Karpas-422 (cell line): ENCODE measurements at regions not wholly inside any gene's neighbourhood (a gene's known extent, or its start where the extent isn't known, plus 50 kb on each side); places are given as distances from the start of the nearest gene placed in this dataset.
A peak's percentile ranks its signal among the peaks of the same experiment; 100 is the strongest.

Experiments used
- DNase-seq: peaks from one replicate; pipeline ENCODE4 v3.0.0-alpha.2; 2015
- H2AFZ ChIP-seq: fragments of 200-600 bp; sonication (generic); 2 replicates; pipeline ENCODE4 v1.6.1; 2014; ENCODE audit warnings: antibody characterized with exemption, low read length, mixed read lengths
- H3K27ac ChIP-seq: fragments of 200-600 bp; sonication (generic); 2 replicates; pipeline ENCODE4 v1.5.1; 2014; ENCODE audit warnings: mild to moderate bottlenecking, low read length, moderate library complexity
- H3K27me3 ChIP-seq: fragments of 200-600 bp; sonication (generic); 2 replicates; pipeline ENCODE4 v1.6.1; 2014; ENCODE audit warnings: low read length, mixed read lengths
- H3K36me3 ChIP-seq: fragments of 200-600 bp; sonication (generic); 2 replicates; pipeline ENCODE4 v1.6.1; 2014; ENCODE audit warnings: low read length, mixed read lengths; ENCODE audit not compliant: insufficient read depth
- H3K4me1 ChIP-seq: fragments of 200-600 bp; sonication (generic); 2 replicates; pipeline ENCODE4 v1.6.1; 2014; ENCODE audit warnings: mild to moderate bottlenecking, low read length, mixed read lengths
- H3K4me2 ChIP-seq: fragments of 200-600 bp; sonication (generic); 2 replicates; pipeline ENCODE4 v1.6.1; 2014; ENCODE audit warnings: low read length, low read depth, mild to moderate bottlenecking; ENCODE audit not compliant: poor library complexity, severe bottlenecking
- H3K4me3 ChIP-seq: fragments of 200-600 bp; sonication (generic); 2 replicates; pipeline ENCODE4 v1.5.1; 2014; ENCODE audit warnings: mild to moderate bottlenecking, antibody characterized with exemption, low read length, mixed read lengths
- H3K79me2 ChIP-seq: fragments of 200-600 bp; sonication (generic); 2 replicates; pipeline ENCODE4 v1.6.1; 2014; ENCODE audit warnings: mild to moderate bottlenecking, low read length, mixed read lengths
- H3K9ac ChIP-seq: fragments of 200-600 bp; sonication (generic); 2 replicates; pipeline ENCODE4 v1.6.0; 2014; ENCODE audit warnings: low read length
- H3K9me2 ChIP-seq: fragments of 200-600 bp; sonication (generic), shearing (Covaris generic); replicated peaks from 2 replicates; pipeline ENCODE4 v1.6.0; 2014; ENCODE audit warnings: mild to moderate bottlenecking, low read length, moderate library complexity; ENCODE audit not compliant: insufficient read depth
- H3K9me3 ChIP-seq: fragments of 300-700, 200-600 bp; sonication (generic); 2 replicates; pipeline ENCODE4 v1.6.1; 2014; ENCODE audit warnings: low read length, mixed read lengths
- H4K20me1 ChIP-seq: fragments of 200-600 bp; sonication (generic); 2 replicates; pipeline ENCODE4 v1.6.1; 2014; ENCODE audit warnings: mild to moderate bottlenecking, antibody characterized with exemption, low read length, low read depth; ENCODE audit not compliant: insufficient read depth

- Histone ChIP-seq H3K36me3 (no peaks in the 10 kb centered on the region), H3K4me3 (no peak overlapping the region), H3K79me2 (no peaks in the 10 kb centered on the region), H4K20me1 (no peaks in the 10 kb centered on the region), H3K9me2 (no peaks in the 10 kb centered on the region), H3K4me2 (no peak overlapping the region), H3K9ac (no peak overlapping the region), H3K27me3 (no peaks in the 10 kb centered on the region), H3K9me3 (no peaks in the 10 kb centered on the region), H2AFZ (no peak overlapping the region), H3K4me1 (peaks cover 5% of the 10 kb centered on the region; the same call in 1 of the 2 replicates), H3K27ac (no peak overlapping the region)
- no peak for DNase-seq
These were observed 513.6 kb downstream of the PLPP3 start for GRCh38 chr1:56065729-56066128.

- Histone ChIP-seq H3K9me3 (no peaks in the 10 kb centered on the region), H3K4me1 (peaks cover 5% of the 10 kb centered on the region; the same call in 1 of the 2 replicates), H3K27ac (no peak overlapping the region), H3K36me3 (no peaks in the 10 kb centered on the region), H3K9me2 (no peaks in the 10 kb centered on the region), H3K79me2 (no peaks in the 10 kb centered on the region), H3K4me2 (no peak overlapping the region), H3K4me3 (no peak overlapping the region), H4K20me1 (no peaks in the 10 kb centered on the region), H3K9ac (no peak overlapping the region), H2AFZ (no peak overlapping the region), H3K27me3 (no peaks in the 10 kb centered on the region)
- no peak for DNase-seq
These were observed 514.7 kb downstream of the PLPP3 start for GRCh38 chr1:56064705-56065104.

- Histone ChIP-seq H3K27me3 (no peaks in the 10 kb centered on the region), H2AFZ (no peak overlapping the region), H3K9ac (no peak overlapping the region), H3K36me3 (no peaks in the 10 kb centered on the region), H3K27ac (no peak overlapping the region), H3K79me2 (no peaks in the 10 kb centered on the region), H3K4me3 (no peak overlapping the region), H3K4me2 (no peak overlapping the region), H3K9me2 (no peaks in the 10 kb centered on the region), H3K4me1 (peaks cover 5% of the 10 kb centered on the region; the same call in 1 of the 2 replicates), H4K20me1 (no peaks in the 10 kb centered on the region), H3K9me3 (no peaks in the 10 kb centered on the region)
- DNase-seq: no peak
These were observed 515.9 kb downstream of the PLPP3 start for GRCh38 chr1:56063461-56063860.

- H2AFZ ChIP-seq: no peak overlapping the region
- no peak overlapping the region for H3K27ac ChIP-seq
- H3K9ac ChIP-seq: no peak overlapping the region
- H3K9me3 ChIP-seq: no peaks in the 10 kb centered on the region
- peaks cover 5% of the 10 kb centered on the region; the same call in 1 of the 2 replicates for H3K4me1 ChIP-seq
- no peaks in the 10 kb centered on the region for H3K9me2 ChIP-seq
- H3K4me3 ChIP-seq: no peak overlapping the region
- H4K20me1 ChIP-seq: no peaks in the 10 kb centered on the region
- H3K79me2 ChIP-seq: no peaks in the 10 kb centered on the region
- no peaks in the 10 kb centered on the region for H3K27me3 ChIP-seq
- H3K36me3 ChIP-seq: no peaks in the 10 kb centered on the region
- no peak overlapping the region for H3K4me2 ChIP-seq
- no peak for DNase-seq
These were observed 516.7 kb downstream of the PLPP3 start for GRCh38 chr1:56062625-56063024.

GRCh38 chr1:56061824-56062223 is 517.5 kb downstream of the PLPP3 start:
- H3K4me3 ChIP-seq: no peak overlapping the region
- DNase-seq: peak; percentile 59
- H3K9me3 ChIP-seq: no peaks in the 10 kb centered on the region
- no peaks in the 10 kb centered on the region for H4K20me1 ChIP-seq
- no peaks in the 10 kb centered on the region for H3K27me3 ChIP-seq
- H3K36me3 ChIP-seq: no peaks in the 10 kb centered on the region
- no peak overlapping the region for H3K9ac ChIP-seq
- no peaks in the 10 kb centered on the region for H3K9me2 ChIP-seq
- no peaks in the 10 kb centered on the region for H3K79me2 ChIP-seq
- peaks cover 5% of the 10 kb centered on the region; the same call in 1 of the 2 replicates for H3K4me1 ChIP-seq
- H3K27ac ChIP-seq: no peak overlapping the region
- H2AFZ ChIP-seq: no peak overlapping the region
- no peak overlapping the region for H3K4me2 ChIP-seq

DNA sequence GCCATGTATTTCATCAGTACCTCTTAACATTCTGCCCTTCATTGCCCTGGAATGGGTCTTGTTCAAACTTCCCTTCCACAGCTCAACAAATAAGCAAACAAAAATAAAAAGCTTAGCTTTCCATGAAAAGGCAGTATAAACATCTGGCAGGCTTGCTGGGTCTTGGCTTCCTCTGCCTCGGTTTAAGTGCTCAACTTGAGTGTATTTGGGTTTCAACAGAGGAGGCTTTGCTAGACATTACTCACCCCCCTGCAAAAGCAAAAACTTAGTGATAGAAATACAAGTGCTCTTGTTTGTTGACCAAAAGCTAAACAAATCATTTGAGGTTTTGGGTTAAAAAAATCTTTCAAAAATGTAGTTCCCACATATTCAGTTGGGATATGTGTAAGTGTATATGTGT is 518.5 kb downstream of the PLPP3 start:
- H3K36me3 ChIP-seq: no peaks in the 10 kb centered on the region
- H3K4me2 ChIP-seq: no peak overlapping the region
- H3K4me3 ChIP-seq: no peak overlapping the region
- no peak overlapping the region for H3K9ac ChIP-seq
- peaks cover 5% of the 10 kb centered on the region; the same call in 1 of the 2 replicates for H3K4me1 ChIP-seq
- H3K9me2 ChIP-seq: no peaks in the 10 kb centered on the region
- no peaks in the 10 kb centered on the region for H3K27me3 ChIP-seq
- H2AFZ ChIP-seq: no peak overlapping the region
- H3K9me3 ChIP-seq: no peaks in the 10 kb centered on the region
- H3K27ac ChIP-seq: no peak overlapping the region
- no peak for DNase-seq
- no peaks in the 10 kb centered on the region for H4K20me1 ChIP-seq
- no peaks in the 10 kb centered on the region for H3K79me2 ChIP-seq

DNA sequence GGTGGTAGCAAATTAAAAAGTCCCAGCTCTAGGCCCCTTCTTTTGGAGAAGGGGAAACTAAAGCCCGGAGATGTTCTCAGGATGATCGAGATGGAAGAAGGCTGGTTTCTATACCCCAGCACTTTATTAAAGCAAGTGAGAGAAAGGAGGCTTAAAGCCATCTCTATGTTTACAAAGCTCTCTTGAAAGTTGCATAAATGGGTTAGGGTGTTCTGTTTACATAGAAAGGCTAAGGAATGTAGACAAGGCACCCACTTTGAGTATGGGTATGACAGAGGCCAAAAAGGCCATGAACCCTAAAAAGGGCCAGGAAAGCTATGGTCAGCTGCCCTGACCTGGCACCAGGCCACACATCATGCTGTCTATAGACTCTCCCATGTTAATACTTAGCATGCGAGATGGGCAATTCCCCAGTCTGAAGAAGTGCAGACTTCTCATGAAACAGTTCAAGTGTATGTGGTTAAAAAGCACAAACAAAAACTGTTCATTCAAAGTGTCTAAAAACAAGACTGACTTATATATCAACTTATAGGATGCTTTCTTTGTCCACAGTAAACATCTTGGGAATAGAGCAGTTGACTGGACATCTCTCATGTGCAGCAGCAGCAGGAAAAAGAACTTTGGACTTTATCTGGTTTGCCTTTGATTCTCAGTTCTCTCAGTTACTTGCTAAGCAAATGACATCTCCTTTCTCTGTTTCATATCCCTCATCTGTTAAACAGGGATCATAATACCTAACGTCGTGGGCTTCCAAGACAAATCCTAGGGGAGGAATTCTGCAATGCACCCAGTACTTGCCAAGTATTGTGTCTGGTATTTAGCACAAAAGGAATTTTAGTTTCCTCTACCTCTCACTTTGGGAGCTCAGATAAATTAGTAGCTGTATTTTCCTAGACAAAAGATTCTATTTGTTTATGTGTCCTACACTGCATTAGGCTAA is 521.6 kb downstream of the PLPP3 start:
- H2AFZ ChIP-seq: no peak overlapping the region
- no peaks in the 10 kb centered on the region for H3K27me3 ChIP-seq
- H3K79me2 ChIP-seq: no peaks in the 10 kb centered on the region
- H3K27ac ChIP-seq: no peak overlapping the region
- H3K9me3 ChIP-seq: no peaks in the 10 kb centered on the region
- peaks cover 5% of the 10 kb centered on the region; the same call in 1 of the 2 replicates for H3K4me1 ChIP-seq
- DNase-seq: no peak
- no peaks in the 10 kb centered on the region for H4K20me1 ChIP-seq
- no peak overlapping the region for H3K9ac ChIP-seq
- H3K36me3 ChIP-seq: no peaks in the 10 kb centered on the region
- H3K4me3 ChIP-seq: no peak overlapping the region
- H3K4me2 ChIP-seq: no peak overlapping the region
- H3K9me2 ChIP-seq: no peaks in the 10 kb centered on the region

GRCh38 chr1:56056438-56057287 is 522.7 kb downstream of the PLPP3 start:
- H2AFZ ChIP-seq: no peak overlapping the region
- H3K4me1 ChIP-seq: peaks cover under 1% of the 10 kb centered on the region; the same call in 1 of the 2 replicates
- no peaks in the 10 kb centered on the region for H3K36me3 ChIP-seq
- H3K4me2 ChIP-seq: no peak overlapping the region
- DNase-seq: no peak
- no peaks in the 10 kb centered on the region for H4K20me1 ChIP-seq
- H3K79me2 ChIP-seq: no peaks in the 10 kb centered on the region
- no peaks in the 10 kb centered on the region for H3K27me3 ChIP-seq
- no peak overlapping the region for H3K9ac ChIP-seq
- no peaks in the 10 kb centered on the region for H3K9me3 ChIP-seq
- H3K9me2 ChIP-seq: no peaks in the 10 kb centered on the region
- no peak overlapping the region for H3K27ac ChIP-seq
- H3K4me3 ChIP-seq: no peak overlapping the region
